IMR-90 (cell line): ENCODE measurements at regions not wholly inside any gene's neighbourhood (a gene's known extent, or its start where the extent isn't known, plus 50 kb on each side); places are given as distances from the start of the nearest gene placed in this dataset.

Experiments used
- BHLHE40 ChIP-seq: fragments of 150-350 bp; IDR thresholded peaks from 2 replicates; pipeline ENCODE4 v1.6.1; 2016; ENCODE audit warnings: mild to moderate bottlenecking, low read depth, low read length
- CEBPB ChIP-seq: IDR thresholded peaks from 2 replicates; pipeline ENCODE4 v1.6.1; 2012; ENCODE audit warnings: low read depth, low read length, improper control_type of control experiment
- CTCF ChIP-seq: conservative IDR thresholded peaks from 2 replicates; pipeline ENCODE4 v1.5.1; 2012; ENCODE audit warnings: mild to moderate bottlenecking, low read depth, low read length, improper control_type of control experiment
- MAZ ChIP-seq: IDR thresholded peaks from 2 replicates; pipeline ENCODE4 v1.6.1; 2012; ENCODE audit warnings: low read depth, mild to moderate bottlenecking, low read length, improper control_type of control experiment, moderate library complexity, borderline replicate concordance
- MXI1 ChIP-seq: IDR thresholded peaks from 2 replicates; pipeline ENCODE4 v1.6.1; 2012; ENCODE audit warnings: low read depth, mild to moderate bottlenecking, low read length, moderate library complexity, borderline replicate concordance
- POLR2A ChIP-seq: IDR thresholded peaks from 2 replicates; pipeline ENCODE4 v1.6.1; 2012; ENCODE audit warnings: mild to moderate bottlenecking, low read depth, low read length
- RFX5 ChIP-seq: IDR thresholded peaks from 2 replicates; pipeline ENCODE4 v1.8.0; 2012; ENCODE audit warnings: low read depth, mild to moderate bottlenecking, low read length, moderate library complexity
- TF ChIP-seq, protein P1 (sequence below): fragments of 150-350 bp; IDR thresholded peaks from 2 replicates; pipeline ENCODE4 v1.6.1; 2017; ENCODE audit warnings: mild to moderate bottlenecking, antibody characterized with exemption, low read length, low read depth

DNA sequence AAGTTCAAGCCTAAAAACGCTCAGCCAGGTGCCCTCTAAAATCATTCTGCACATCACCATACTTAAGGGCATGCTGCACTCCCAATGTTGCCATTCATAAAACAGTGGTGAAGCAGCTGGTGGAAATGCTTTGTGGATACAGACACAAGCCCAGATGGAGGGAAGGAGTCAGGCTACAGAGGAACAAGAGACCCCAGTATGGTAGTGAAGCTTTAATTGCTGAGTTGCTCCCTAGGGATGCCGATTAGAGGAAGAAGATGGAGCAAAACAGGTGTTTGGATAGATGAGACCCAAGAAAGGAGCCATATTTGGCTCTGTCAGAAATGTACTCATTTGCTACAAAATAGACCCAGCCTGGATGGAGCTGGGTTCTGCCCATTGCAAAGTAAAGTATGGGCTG lies 230.5 kb downstream of the NSG2 start:
- TF ChIP-seq CTCF: no peak
- no peak for TF ChIP-seq MAZ
- TF ChIP-seq RFX5: no peak
- no peak for TF ChIP-seq CEBPB
- no peak for TF ChIP-seq BHLHE40
- TF ChIP-seq, protein P1, sequence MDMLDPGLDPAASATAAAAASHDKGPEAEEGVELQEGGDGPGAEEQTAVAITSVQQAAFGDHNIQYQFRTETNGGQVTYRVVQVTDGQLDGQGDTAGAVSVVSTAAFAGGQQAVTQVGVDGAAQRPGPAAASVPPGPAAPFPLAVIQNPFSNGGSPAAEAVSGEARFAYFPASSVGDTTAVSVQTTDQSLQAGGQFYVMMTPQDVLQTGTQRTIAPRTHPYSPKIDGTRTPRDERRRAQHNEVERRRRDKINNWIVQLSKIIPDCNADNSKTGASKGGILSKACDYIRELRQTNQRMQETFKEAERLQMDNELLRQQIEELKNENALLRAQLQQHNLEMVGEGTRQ: no peak
- no peak for TF ChIP-seq MXI1
- no peak for TF ChIP-seq POLR2A
